Activated naive CD4-positive, alpha-beta T cell treated with anti-CD3 and anti-CD28 coated beads, Interleukin-2, amount 50 U/mL, for 16 hours (primary cell): ENCODE measurements at regions not wholly inside any gene's neighbourhood (a gene's known extent, or its start where the extent isn't known, plus 50 kb on each side); places are given as distances from the start of the nearest gene placed in this dataset.
"Not testable (repeated sequence)": the region's sequence is repeated elsewhere in the genome, so short reads cannot be mapped to it uniquely, and the experiment has no call there.

Source experiments
- DNase-seq: peaks from one replicate; pipeline ENCODE4 v3.0.0-alpha.2; 2020

DNA sequence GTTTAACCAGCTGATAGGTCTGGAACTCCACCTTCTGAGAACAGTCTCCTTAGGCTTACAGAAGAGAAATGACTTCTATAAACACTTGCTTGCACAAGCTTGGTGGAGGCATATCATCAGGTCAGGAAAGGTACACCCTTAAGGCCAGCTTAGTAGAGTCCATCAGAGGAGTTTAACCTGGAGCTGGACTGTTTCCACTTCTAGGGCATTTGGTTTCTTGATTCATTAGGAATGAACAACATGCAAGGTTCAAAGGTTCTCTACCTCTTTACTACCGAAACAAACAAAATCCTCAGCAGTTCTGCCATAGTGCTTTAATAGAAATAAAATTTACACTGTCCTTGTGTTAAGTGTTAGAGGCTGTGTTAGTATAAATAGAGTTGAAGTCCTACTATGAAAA is 171.4 kb upstream of the NPY2R start:
- no peak for DNase-seq

DNA sequence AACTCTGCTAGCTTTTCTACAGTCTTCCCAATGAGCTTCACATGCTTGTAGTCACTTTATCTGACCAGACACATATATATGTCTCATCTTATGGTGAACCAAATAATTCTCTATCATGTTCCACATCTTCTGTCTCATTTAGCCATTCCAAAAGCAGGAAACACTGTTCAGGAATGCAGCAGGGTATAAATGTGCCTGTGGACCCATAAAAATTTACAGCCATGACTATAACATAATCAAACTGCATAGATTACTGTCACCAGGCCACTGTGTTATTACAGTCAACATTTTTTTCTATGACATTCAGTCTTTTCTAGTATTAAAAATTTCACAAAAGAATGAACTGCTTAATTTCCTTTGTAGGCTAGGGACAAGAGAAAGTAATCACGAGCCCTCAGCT is 170.0 kb upstream of the NPY2R start:
- DNase-seq = no peak

DNA sequence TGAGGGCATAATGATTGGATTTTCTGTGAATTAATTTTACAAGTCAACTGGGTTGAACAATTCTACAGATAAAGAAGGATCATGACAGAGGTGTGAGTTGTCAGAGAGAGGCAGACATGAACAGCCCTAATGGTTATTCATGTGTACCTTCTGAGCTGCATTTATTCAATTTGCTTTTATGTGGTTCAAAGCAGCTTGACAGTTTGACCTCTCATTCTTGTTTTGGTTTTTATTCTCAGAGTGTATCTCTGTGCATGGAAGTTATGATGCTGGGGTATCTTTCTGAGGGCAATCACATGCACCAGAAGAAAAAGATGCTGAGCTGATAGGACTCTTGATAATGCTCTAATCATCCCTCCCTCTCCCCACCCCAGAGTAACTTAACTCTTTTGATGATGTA is 169.3 kb upstream of the NPY2R start:
- DNase-seq = no peak

DNA sequence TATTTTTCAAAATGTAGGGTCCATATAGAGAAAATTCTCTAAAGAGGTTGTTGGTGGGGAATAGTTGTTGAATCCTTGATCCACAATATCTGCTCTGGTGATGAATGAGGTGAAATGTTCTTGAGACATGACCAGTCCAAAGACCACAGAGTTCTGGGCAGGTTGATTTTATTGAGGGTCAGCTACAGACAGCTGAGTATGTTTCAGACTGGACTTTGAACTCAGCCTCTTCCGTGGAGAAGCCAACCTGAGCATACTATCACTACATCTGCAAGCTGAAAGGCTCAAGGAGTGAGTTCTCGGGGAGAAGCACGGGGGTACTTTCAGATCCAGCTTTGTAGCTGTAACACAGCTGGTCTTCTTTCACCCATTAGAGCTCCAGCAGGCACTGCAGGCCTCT is 168.4 kb upstream of the NPY2R start:
- DNase-seq = no peak

DNA sequence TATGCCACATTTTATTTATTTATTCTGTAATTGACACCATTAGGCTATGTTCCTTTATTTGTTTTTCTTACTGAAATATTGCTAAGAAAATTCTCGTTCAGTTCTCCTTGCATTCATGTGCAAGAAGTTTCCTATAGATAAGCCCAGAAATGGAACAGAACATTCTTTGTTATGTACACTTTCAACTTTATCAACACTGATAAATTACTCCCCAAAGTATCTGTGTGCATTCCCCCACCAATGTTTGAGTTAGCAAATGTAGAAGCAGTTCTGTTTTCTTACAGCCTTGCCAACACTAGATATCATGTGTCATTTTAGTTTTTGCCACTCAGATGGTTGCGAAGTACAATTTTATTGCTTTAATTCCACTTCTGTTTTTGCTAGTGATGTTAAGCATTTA is 166.4 kb upstream of the NPY2R start:
- no peak for DNase-seq

DNA sequence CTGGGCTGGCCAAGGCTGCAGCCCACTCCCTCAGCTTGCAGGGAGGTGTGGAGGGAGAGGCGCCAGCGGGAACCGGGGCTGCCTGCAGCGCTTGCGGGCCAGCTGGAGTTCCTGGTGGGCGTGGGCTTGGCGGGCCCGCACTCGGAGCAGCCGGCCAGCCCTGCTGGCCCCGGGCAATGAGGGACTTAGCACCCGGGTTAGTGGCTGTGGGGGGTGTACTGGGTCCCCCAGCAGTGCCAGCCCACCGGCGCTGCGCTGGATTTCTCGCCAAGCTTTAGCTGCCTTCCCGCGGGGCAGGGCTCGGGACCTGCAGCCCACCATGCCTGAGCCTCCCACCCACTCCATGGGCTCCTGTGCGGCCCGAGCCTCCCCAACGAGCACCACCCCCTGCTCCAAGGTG is 164.2 kb upstream of the NPY2R start:
- not testable (repeated sequence) for DNase-seq

DNA sequence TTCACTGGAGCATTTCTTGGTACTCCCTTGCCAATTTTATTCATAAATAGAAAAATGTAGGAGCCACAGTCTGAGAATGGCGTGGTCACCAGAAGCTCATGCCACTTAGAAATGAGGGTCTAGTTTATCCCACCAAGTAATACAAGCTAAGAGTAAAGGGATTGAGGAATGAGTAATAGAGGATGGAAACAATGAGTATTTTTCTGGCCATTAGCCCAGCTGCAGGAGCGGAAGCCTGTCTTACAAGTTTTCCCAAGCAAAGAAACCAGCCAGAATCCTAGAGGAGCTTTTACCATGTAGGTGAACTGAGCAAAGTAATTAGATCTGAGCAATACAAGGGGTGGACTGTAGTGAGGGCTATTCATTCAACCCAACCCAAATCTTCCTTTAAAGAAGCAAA is 160.7 kb upstream of the NPY2R start:
- no peak for DNase-seq

DNA sequence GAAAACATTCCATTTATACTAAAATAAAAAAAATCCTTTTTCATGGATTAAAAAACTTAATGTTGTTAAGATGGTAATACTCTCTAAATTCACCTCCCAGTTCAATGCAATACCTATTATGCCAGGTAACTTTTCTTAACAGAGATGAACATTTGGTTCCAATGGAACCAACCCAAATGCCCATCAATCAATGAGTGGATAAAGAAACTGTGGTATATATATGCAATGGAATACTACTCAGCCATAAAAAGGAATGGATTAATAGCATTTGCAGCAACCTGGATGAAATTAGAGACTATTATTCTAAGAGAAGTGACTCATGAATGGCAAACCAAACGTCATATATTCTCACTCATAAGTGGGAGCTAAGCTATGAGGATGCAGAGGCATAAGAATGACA is 154.4 kb upstream of the NPY2R start:
- DNase-seq = not testable (repeated sequence)

DNA sequence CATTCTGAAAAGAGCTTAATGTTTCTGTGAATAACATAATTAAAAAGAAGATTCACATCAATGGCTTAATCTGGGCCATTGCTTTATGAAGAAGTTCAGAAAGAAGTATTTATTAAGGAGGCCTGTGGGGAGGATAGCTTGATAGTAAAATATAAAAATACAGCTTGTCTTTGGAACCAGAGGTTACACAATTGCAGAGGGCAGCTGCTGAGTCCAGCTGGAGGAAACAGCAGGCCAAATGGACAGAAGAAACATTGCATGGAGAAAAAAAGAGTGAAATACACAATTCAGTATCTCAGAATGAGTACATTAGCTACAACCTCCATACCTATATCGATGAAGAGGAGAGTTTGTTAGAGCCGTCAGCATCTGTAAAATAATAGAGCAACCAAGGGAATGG is 148.0 kb upstream of the NPY2R start:
- no peak for DNase-seq

DNA sequence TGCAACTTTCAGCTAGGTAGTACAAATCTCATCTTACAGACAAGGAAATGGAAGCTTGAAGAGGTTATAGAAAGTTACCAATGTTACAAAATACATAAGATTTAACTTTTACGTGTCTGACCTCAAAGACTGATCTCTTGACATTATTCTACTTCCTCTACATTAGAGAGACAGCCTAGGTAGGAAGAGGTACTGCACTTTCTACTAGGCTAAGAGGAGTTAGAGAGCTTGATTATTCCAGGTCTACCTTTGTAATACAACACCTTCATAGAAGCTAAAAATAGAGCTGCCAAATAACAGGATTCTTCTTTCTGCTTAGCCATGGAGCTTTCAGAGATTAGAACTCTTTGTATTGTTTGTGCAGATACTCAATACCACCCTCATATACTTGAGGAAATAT is 147.6 kb upstream of the NPY2R start:
- DNase-seq = no peak

DNA sequence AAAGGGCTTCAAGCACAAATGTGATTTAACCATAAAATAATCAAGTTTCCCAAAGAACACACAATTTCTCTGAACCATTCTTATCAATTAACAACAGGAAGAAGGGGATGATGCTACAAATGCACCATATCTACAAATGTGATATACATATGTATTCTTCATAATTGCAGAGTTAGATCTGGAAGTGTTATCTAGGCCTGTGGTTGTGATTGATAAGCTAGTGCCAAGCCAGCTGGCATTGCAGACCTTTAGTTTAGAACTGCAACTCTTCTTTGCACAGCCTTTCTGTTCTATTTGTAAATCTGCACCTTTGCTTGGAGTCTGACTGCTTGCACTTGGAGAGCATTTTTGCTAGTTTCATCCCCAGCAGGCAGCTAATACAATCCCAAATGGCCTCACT is 145.5 kb upstream of the NPY2R start:
- DNase-seq = no peak

DNA sequence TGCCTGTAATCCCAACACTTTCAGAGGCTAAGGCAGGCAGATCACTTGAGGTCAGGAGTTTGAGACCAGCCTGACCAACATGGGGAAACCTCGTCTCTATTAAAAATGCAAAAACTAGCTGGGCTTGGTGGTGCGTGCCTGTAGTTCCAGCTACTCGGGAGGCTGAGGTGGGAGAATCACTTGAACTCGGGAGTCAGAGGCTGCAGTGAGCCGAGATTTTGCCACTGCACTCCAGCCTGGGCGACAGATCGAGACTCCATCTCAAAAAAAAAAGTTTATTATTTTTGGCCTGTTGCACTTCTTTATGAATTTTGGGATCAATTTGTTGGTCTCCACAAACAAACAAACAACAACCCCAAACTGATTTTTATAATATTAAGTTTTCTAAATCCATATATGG is 143.5 kb upstream of the NPY2R start:
- not testable (repeated sequence) for DNase-seq

DNA sequence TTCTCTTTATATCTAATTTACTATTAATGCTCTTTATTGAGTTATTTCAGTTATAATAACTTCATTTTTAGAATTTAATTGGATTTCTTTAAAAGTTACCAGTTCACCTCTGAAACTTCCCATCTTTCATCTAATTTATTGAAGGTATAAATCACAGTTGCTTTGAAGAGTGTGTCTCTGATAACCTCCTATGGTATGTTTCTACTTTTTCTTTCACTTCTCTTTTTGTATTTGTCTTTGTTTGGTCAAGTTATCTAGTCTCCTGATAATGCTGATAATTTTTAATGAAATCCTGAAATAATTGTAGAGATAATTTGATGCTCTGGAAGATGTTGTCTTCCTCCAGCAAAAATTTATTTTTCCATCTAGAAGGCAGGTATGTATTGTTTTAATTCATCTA is 141.6 kb upstream of the NPY2R start:
- DNase-seq = no peak

DNA sequence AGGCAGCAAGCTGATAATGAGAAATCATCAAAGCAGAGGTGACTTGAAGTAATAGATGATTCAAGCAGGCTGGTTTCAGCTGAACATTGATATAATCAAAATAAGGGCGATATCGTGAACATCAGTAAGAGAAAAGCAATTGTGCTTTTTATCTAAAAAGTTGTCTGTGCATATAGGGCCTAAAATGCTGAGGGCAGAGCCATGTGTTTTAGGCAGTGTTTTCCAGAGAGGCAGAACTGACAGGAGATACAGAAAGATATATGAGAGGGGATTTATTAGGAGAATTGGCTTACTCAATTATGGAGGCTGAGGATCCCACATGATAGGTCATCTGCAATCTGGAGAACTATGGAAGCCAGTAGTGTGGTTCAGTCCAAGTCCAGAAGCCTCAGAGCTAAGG is 136.5 kb upstream of the NPY2R start:
- no peak for DNase-seq

DNA sequence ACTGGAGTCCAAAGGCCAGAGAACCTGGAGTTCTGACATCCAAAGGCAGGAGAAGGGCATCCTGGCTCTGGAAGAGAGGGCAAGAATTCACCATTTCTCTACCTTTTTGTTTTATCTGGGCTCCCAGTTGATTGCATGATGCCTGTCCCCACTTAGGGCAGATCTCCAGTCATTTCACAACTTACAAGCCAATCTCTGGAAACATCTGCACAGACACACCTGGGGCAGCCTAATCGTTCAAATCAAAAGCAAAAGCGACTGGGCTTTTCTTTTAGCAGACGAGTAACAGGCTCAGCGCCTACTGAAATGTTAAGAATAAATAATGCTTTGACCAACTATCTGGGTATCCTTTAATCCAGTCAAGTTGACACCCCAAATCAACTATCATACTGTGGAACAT is 136.0 kb upstream of the NPY2R start:
- DNase-seq = no peak

DNA sequence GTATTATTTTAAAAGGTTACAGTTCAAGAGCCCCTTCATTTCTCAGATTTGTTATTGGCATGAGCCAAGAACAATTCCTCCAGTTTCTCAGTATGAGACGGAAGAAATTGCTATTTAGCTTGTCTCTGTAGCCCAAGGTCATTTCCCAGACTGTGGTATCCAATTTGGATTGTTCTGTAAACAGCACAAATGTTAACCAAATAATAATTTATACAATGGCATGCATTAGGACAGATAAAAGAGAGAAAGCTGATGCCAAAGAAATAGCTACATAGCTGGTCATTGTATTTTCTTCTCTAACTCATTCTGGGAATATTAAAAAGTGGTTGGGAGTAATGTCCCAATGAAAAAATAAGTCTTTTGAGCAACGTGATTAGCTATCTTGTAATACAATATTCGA is 134.6 kb upstream of the NPY2R start:
- no peak for DNase-seq

DNA sequence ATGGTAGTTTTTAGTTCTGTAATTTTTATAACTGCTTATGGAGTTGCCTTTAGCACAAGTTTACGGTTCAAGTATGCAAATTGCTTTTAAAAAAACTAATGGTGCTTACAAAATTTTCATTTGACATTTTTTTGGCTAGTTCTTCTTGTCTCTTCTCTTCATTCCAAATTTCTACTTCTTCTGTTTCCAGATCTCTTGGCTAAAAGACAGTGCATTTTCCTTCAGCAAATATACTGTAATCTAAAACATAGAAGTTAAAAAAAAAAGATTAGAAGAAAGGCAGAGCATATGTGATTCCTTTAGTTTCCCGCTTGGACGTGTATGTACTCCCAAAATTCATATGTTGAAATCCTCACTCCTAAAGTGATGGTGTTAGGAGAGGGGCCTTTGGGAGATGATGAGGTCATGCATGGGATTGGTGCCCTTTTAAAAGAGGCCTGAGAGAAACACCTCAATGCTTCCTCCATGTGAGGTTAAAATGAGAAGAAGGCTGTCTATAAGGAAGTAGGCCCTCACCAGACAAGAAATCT is 132.1 kb upstream of the NPY2R start:
- no peak for DNase-seq

DNA sequence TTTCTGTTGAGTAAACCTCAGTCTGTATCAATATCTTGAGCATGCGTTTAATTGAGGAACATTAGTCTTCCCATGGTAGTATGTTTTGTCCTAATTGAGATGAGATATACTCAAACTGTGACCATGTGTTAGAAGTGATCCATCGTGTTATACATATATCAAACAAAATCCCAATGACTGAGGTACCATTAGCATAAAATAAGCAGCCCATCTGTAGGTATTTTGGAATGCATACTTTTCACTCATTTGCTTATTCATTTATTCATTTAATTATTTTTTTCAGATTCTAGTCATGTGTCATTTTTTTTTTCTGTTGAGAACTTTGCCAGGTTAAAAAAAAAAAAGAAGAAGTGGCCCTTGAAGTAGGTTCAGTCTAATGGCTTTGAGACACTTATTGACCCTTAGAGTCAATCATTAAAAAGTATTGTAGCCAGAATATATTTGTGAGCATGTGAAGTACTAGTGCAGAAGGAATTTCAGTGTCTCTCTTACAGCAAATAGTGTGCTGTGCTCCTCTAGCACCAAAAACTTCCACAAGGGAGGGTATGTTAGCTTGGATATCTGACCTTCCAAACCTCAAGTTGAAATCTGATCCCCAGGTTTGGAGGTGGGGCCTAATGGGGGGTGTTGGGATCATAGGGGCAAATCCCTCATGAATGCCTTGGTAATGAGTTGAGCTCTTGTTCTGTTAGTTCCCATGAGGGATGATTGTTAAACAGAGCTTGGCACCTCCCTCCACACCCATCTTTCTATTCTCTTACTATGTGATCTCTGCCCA is 130.8 kb upstream of the NPY2R start:
- DNase-seq = no peak

DNA sequence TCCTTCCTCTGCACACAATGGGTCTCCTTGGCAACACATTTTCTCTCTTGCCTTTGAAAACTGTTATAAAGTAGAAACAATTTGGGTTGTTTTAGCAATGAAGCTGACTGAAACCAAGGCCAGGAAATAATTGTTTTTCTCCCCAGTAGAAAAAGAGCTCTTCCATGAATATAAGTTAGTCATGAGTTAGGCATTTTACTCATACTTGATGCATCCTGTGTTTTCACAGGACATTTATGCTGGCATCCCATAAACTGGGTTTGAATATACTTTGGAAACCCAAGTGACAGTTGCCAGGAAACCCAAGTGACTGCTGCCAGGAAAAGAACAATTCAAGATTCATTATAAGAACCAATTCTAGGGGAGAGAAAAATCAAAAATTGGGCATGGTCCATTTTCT is 128.6 kb upstream of the NPY2R start:
- no peak for DNase-seq

DNA sequence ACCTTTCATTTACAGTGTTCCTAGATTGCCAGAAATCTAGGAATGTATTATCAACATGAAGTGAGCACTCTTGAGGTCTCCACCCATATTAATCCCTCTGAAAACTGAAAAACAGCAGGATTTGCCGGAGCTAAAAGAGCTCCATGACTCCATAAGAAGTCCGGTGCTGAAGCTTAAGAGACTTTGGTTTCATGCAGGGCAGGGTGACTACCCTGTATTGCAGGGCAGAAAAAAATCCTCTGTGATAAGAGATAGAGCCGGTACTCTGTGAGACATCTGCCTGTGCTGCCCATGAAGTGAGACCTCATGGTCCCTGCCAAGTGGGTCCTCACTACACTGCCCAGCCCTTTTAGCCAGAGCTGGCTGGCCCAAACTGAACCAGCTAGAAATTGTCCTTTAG is 127.2 kb upstream of the NPY2R start:
- DNase-seq = no peak

DNA sequence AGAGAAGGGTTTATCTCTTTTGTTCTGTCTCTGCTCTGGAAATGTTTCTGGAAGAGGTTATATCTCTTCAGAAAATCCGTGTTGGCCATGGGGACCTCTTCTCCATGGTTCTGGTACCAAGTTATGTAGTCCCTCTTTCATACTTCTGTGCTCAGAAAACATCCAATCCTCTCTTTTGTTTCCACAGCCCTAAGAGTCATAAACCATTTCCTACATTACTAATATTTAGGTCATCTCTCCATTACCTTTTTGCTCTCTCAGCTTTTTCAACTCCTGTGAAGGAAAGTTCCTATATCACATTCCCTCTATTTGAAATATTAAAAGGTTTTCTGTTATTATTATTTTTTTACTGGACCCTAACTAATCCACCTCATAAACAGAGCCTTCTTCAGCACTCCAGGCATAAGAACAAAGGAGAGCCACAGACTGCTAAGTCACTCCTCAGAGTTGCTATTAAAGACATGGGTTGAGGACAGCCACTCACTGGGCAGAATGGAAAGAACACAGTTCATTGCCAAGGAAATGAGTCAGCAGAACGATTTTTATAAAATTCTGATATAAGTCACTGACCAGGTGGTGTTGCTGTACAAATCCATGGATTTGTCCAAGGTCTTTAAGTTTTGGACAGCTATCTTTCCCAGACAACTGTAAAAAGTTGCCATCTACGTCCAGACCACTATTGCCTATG is 122.4 kb upstream of the NPY2R start:
- DNase-seq = no peak

DNA sequence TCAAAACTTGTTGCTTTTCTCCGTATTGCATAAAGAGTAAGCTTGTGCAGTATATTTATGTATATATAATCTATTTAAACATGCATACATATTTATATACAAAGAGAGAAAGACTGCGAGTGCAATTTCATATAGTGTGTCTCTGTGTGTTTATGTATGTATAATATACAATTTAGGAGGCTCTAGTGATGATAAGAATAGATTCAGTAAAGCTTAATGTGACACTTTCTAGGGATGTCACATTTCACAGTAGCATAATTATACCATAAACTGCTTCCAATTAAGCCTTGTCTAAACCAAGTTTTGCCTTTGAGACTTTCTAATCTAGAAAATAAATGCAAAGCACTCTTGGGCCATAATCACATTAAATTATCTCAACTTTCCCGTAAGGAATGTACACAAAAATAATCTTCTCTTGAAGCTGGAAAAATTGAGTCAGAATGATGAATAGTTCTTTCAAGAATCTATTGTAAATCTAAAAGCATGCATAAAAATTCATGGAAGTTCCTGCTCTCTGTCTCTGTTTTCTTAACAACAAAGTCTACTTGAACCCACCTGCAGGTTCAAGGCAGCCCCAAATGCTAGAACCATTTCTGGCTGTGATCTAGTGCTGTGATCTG is 114.1 kb upstream of the NPY2R start:
- no peak for DNase-seq

DNA sequence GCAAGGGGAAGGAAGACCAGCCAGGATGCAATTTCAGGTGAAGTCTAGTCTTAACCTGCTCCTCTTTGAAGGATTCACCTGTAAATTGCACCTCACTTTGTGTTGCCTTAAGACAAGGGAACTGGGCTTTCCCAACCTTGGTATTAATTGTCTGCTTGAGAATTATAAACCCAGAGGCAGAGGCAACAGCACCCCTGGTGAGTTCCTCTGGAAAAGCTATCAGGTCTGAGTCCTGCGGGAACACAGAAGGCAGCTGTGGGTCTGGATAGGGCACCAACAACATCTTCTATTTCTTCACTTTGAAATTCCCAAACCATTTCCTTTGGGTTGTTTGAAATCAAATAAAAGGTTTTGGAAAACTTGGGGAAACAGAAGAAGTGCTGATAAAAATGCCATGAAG is 109.2 kb upstream of the NPY2R start:
- DNase-seq = no peak

DNA sequence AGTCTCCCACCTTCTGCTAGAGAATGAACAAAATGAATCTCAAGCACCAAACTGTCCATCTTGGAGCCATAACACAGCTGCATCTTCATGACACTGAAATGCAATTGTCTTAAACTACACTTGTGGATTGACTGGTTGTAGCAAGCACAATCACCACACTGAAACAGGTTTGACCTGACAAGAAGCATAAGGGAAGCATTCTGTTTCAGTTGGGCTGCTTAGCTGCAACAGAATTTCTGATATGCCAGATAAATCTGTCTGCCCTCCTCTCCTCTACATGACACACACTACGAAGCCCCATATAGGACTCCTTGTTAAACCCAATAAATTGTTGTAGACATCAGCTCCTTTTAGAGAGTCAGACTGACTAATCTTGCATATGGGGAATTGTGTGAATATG is 101.8 kb upstream of the NPY2R start:
- DNase-seq = no peak
